Osteocyte (in vitro differentiated cells): ENCODE measurements at regions not wholly inside any gene's neighbourhood (a gene's known extent, or its start where the extent isn't known, plus 50 kb on each side); places are given as distances from the start of the nearest gene placed in this dataset.

Source experiments
- DNase-seq: peaks from one replicate; pipeline ENCODE4 v3.0.0; 2021; ENCODE audit warnings: mixed read lengths; ENCODE audit not compliant: unreplicated experiment; ENCODE audit errors: extremely low spot score
- H3K27ac Mint-ChIP-seq: one replicate; pipeline ENCODE4 v1.8.0; 2021; ENCODE audit warnings: mild to moderate bottlenecking, mixed read lengths; ENCODE audit not compliant: unreplicated experiment
- H3K27me3 Mint-ChIP-seq: one replicate; pipeline ENCODE4 v1.8.0; 2021; ENCODE audit warnings: mixed read lengths; ENCODE audit not compliant: unreplicated experiment
- H3K36me3 Mint-ChIP-seq: one replicate; pipeline ENCODE4 v1.8.0; 2021; ENCODE audit warnings: mixed read lengths; ENCODE audit not compliant: unreplicated experiment
- H3K4me1 Mint-ChIP-seq: one replicate; pipeline ENCODE4 v1.8.0; 2021; ENCODE audit warnings: mixed read lengths; ENCODE audit not compliant: unreplicated experiment
- H3K4me3 Mint-ChIP-seq: one replicate; pipeline ENCODE4 v1.8.0; 2021; ENCODE audit warnings: mild to moderate bottlenecking, moderate library complexity, mixed read lengths; ENCODE audit not compliant: unreplicated experiment
- H3K9me3 Mint-ChIP-seq: one replicate; pipeline ENCODE4 v1.8.0; 2021; ENCODE audit warnings: mixed read lengths; ENCODE audit not compliant: unreplicated experiment
- CTCF ChIP-seq: fragments of 200-600 bp; sonication (generic); IDR thresholded peaks from 2 replicates; pipeline ENCODE4 v1.5.0; 2021; ENCODE audit warnings: antibody characterized with exemption, mild to moderate bottlenecking, moderate library complexity

- Mint-ChIP-seq H3K27me3 (no peaks in the 10 kb centered on the region), H3K27ac (peak overlapping the region; percentile 87), H3K4me3 (peak overlapping the region; percentile 51), H3K9me3 (no peaks in the 10 kb centered on the region), H3K36me3 (no peaks in the 10 kb centered on the region), H3K4me1 (peaks cover 53% of the 10 kb centered on the region)
- no peak for DNase-seq
- TF ChIP-seq CTCF, result no peak
Measured at GRCh38 chr7:17142831-17143541, 155.5 kb upstream of the AHR start.

GRCh38 chr7:17144322-17144721 is 154.1 kb upstream of the AHR start:
- Mint-ChIP-seq H3K9me3 (no peaks in the 10 kb centered on the region), H3K27ac (peak overlapping the region; percentile 87), H3K4me1 (peaks cover 50% of the 10 kb centered on the region), H3K27me3 (no peaks in the 10 kb centered on the region), H3K36me3 (no peaks in the 10 kb centered on the region), H3K4me3 (no peak overlapping the region)
- no peak for DNase-seq
- TF ChIP-seq CTCF, result no peak

DNA sequence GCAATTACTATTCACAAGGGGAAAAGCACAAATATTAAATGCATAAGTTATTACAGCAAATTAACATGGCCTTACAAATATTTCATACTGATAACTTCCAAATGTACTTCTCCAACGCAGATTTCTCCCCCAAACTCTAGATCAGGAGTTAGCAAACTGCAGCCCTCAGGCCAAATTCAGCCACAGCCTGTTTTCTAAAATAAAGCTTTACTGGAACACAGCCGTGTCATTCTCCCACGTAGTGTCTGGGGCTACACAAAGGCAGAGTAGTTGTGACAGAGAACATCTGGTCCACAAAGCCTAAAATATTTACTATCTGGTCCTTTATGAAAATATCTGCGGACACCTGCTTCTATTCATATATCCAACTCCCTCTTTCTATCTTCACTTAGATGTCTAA is 151.8 kb upstream of the AHR start:
- Mint-ChIP-seq H3K27ac (peak overlapping the region; percentile 1), H3K27me3 (no peaks in the 10 kb centered on the region), H3K4me1 (peaks cover 38% of the 10 kb centered on the region), H3K36me3 (no peaks in the 10 kb centered on the region), H3K4me3 (no peak overlapping the region), H3K9me3 (no peaks in the 10 kb centered on the region)
- no peak for TF ChIP-seq CTCF
- DNase-seq, result no peak

GRCh38 chr7:17147409-17147808 is 151.0 kb upstream of the AHR start:
- no peak overlapping the region for H3K4me3 Mint-ChIP-seq
- no peak for TF ChIP-seq CTCF
- H3K27ac Mint-ChIP-seq, result peak overlapping the region; percentile 23
- DNase-seq, result no peak
- H3K4me1 Mint-ChIP-seq, result peaks cover 38% of the 10 kb centered on the region
- H3K27me3 Mint-ChIP-seq, result no peaks in the 10 kb centered on the region
- no peaks in the 10 kb centered on the region for H3K36me3 Mint-ChIP-seq
- no peaks in the 10 kb centered on the region for H3K9me3 Mint-ChIP-seq

GRCh38 chr7:17150018-17150417 is 148.4 kb upstream of the AHR start:
- no peak overlapping the region for H3K4me3 Mint-ChIP-seq
- no peak overlapping the region for H3K27ac Mint-ChIP-seq
- no peak for TF ChIP-seq CTCF
- no peaks in the 10 kb centered on the region for H3K36me3 Mint-ChIP-seq
- H3K27me3 Mint-ChIP-seq, result no peaks in the 10 kb centered on the region
- DNase-seq, result no peak
- H3K4me1 Mint-ChIP-seq, result peaks cover 12% of the 10 kb centered on the region
- no peaks in the 10 kb centered on the region for H3K9me3 Mint-ChIP-seq
